Fibroblast of lung (primary cell): ENCODE measurements at regions not wholly inside any gene's neighbourhood (a gene's known extent, or its start where the extent isn't known, plus 50 kb on each side); places are given as distances from the start of the nearest gene placed in this dataset.

Experiments
- DNase-seq, 2 donors: peaks; one replicate each; pipeline versions ENCODE4 v3.0.0 to v3.0.0-alpha.2; 2010; ENCODE audit warnings: low read depth in 2 of 2
- H2AFZ ChIP-seq: 2 replicates; pipeline ENCODE4 v1.5.1; 2012; ENCODE audit warnings: low read length, control low read depth, inconsistent platforms
- H3K27ac ChIP-seq: 2 replicates; pipeline ENCODE4 v1.5.1; 2011; ENCODE audit warnings: low read length, control low read depth; ENCODE audit not compliant: insufficient read depth
- H3K27me3 ChIP-seq: 2 replicates; pipeline ENCODE4 v1.5.1; 2011; ENCODE audit warnings: mild to moderate bottlenecking, low read length; ENCODE audit not compliant: control insufficient read depth, insufficient read depth
- H3K36me3 ChIP-seq: 2 replicates; pipeline ENCODE4 v1.5.1; 2011; ENCODE audit warnings: low read length; ENCODE audit not compliant: control insufficient read depth, insufficient read depth
- H3K4me1 ChIP-seq: 2 replicates; pipeline ENCODE4 v1.5.1; 2011; ENCODE audit warnings: low read length; ENCODE audit not compliant: control insufficient read depth, insufficient read depth; ENCODE audit errors: extremely low read depth
- H3K4me2 ChIP-seq: 2 replicates; pipeline ENCODE4 v1.5.1; 2011; ENCODE audit warnings: low read length, control low read depth; ENCODE audit not compliant: insufficient read depth; ENCODE audit errors: extremely low read depth
- H3K4me3 ChIP-seq, 4 experiments: fragments of 200-600 bp in 1 of 4; sonication (generic) in 1 of 4; replicated peaks in 1 of 4; 2 replicates each; pipeline ENCODE4 v1.5.1; 2011 to 2016; ENCODE audit warnings: low read length in 4 of 4, low read depth in 3 of 4, mild to moderate bottlenecking in 3 of 4, control low read depth in 2 of 4, inconsistent platforms in 1 of 4, mixed read lengths in 1 of 4; ENCODE audit not compliant: insufficient read depth in 1 of 4; ENCODE audit errors: control extremely low read depth in 1 of 4
- H3K79me2 ChIP-seq: 2 replicates; pipeline ENCODE4 v1.5.1; 2012; ENCODE audit warnings: mild to moderate bottlenecking, low read length, inconsistent platforms; ENCODE audit not compliant: control insufficient read depth, insufficient read depth
- H3K9ac ChIP-seq: 2 replicates; pipeline ENCODE4 v1.5.1; 2011; ENCODE audit warnings: mild to moderate bottlenecking, low read length, control low read depth; ENCODE audit not compliant: insufficient read depth
- H3K9me3 ChIP-seq: 2 replicates; pipeline ENCODE4 v1.5.1; 2012; ENCODE audit warnings: low read depth, low read length; ENCODE audit not compliant: control insufficient read depth, insufficient read depth
- H4K20me1 ChIP-seq: 2 replicates; pipeline ENCODE4 v1.5.1; 2011; ENCODE audit warnings: low read length; ENCODE audit not compliant: control insufficient read depth, insufficient read depth; ENCODE audit errors: extremely low read depth
- EZH2 ChIP-seq: IDR thresholded peaks from 2 replicates; pipeline ENCODE4 v1.5.1; 2012; ENCODE audit warnings: low read length, control low read depth, mild to moderate bottlenecking; ENCODE audit errors: missing control alignments
- TF ChIP-seq, protein P1 (sequence below), 2 donors: IDR thresholded peaks in 1 of 2; conservative IDR thresholded peaks in 1 of 2; 1 replicate in 1 of 2; 2 replicates in 1 of 2; pipeline ENCODE4 v1.5.1; 2011 to 2012; ENCODE audit warnings: low read length in 2 of 2, control low read depth in 1 of 2, inconsistent platforms in 1 of 2, low read depth in 1 of 2, mild to moderate bottlenecking in 1 of 2

DNA sequence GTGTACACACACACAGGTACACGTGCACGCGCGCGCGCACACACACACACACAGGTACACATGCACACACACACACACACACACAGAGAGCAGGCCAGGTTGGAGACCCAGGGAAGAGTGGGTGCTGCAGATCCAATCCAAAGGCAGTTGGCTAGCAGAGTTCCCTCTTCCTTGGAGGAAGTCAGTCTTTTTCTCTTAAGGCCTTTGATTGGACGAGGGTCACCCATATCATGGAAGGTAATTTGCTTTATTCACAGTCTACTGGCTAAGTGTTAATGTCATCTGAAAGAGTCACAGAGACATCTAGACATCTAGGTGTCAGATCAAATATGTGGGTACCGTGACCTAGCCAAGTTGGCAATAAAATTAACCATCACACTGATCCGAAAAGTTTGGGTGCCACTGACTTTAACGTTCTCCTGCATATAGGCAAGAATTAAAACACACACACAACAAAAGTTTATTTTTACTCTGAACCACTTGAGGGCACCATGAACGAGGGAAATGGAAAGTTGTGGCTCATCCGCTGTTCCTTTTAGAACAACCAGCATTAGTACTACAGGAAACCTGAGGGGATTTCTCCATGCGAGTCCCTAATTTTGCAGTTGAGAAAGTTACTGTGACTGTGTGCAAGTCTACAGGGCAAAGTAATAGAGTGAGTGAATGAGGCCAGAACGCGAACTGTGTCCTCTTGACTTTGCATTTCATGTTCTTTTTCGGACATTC lies 66.0 kb upstream of the STOX2 start:
- Histone ChIP-seq H2AFZ (no peak overlapping the region), H4K20me1 (no peaks in the 10 kb centered on the region), H3K36me3 (no peaks in the 10 kb centered on the region), H3K27me3 (no peaks in the 10 kb centered on the region), H3K4me2 (no peak overlapping the region), H3K4me3 (no peak overlapping the region), H3K9ac (no peak overlapping the region), H3K9me3 (no peaks in the 10 kb centered on the region), H3K79me2 (no peaks in the 10 kb centered on the region), H3K27ac (no peak overlapping the region), H3K4me1 (no peaks in the 10 kb centered on the region)
- TF ChIP-seq, protein P1, sequence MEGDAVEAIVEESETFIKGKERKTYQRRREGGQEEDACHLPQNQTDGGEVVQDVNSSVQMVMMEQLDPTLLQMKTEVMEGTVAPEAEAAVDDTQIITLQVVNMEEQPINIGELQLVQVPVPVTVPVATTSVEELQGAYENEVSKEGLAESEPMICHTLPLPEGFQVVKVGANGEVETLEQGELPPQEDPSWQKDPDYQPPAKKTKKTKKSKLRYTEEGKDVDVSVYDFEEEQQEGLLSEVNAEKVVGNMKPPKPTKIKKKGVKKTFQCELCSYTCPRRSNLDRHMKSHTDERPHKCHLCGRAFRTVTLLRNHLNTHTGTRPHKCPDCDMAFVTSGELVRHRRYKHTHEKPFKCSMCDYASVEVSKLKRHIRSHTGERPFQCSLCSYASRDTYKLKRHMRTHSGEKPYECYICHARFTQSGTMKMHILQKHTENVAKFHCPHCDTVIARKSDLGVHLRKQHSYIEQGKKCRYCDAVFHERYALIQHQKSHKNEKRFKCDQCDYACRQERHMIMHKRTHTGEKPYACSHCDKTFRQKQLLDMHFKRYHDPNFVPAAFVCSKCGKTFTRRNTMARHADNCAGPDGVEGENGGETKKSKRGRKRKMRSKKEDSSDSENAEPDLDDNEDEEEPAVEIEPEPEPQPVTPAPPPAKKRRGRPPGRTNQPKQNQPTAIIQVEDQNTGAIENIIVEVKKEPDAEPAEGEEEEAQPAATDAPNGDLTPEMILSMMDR (conservative IDR thresholded peaks at IDR 0.05 in 1 of 2, IDR thresholded peaks at IDR 0.05 in 1 of 2; ENCODE audit: low read depth in 1 of 2, low read length in 2 of 2) = peak; percentile 34
- TF ChIP-seq EZH2 = no peak
- DNase-seq = peak in 1 of 2 donors; percentile 53

- no peaks in the 10 kb centered on the region for H3K9me3 ChIP-seq
- H4K20me1 ChIP-seq = no peaks in the 10 kb centered on the region
- peak; percentile 64 to 85 for DNase-seq
- H3K27me3 ChIP-seq = no peaks in the 10 kb centered on the region
- no peaks in the 10 kb centered on the region for H3K4me1 ChIP-seq
- no peak overlapping the region for H3K4me3 ChIP-seq
- H3K4me2 ChIP-seq = no peak overlapping the region
- no peak for TF ChIP-seq EZH2
- TF ChIP-seq, protein P1 (conservative IDR thresholded peaks at IDR 0.05 in 1 of 2, IDR thresholded peaks at IDR 0.05 in 1 of 2; ENCODE audit: low read depth in 1 of 2, low read length in 2 of 2) = peak; percentile 88 to 92
- H3K9ac ChIP-seq = no peak overlapping the region
- H3K27ac ChIP-seq = no peak overlapping the region
- H3K36me3 ChIP-seq = no peaks in the 10 kb centered on the region
- H2AFZ ChIP-seq = no peak overlapping the region
- H3K79me2 ChIP-seq = no peaks in the 10 kb centered on the region
Observed at GRCh38 chr4:183840311-183840710, 64.8 kb upstream of the STOX2 start.

DNA sequence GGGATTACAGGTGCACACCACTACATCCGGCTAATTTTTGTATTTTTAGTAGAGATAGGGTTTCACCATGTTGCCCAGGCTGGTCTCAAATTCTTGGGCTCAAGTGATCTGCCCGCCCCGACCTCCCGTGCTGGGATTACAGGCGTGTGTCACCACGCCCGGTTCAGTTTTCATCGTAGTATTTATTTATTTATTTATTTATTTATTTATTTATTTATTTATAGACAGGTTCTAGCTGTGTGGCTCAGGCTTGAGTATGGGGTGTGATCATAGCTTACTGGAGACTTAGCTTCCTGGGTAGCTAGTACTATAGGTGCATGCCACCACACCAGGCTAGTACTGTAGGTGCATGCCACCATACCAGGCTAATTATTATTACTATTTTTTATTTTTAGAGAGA lies 64.1 kb upstream of the STOX2 start:
- H3K4me1 ChIP-seq = no peaks in the 10 kb centered on the region
- TF ChIP-seq, protein P1 (conservative IDR thresholded peaks at IDR 0.05 in 1 of 2, IDR thresholded peaks at IDR 0.05 in 1 of 2; ENCODE audit: low read depth in 1 of 2, low read length in 2 of 2) = no peak
- TF ChIP-seq EZH2 = no peak

More for the DNA sequence above, 64.1 kb upstream of the STOX2 start:
- Histone ChIP-seq H3K4me2 (no peak overlapping the region), H3K9me3 (no peaks in the 10 kb centered on the region), H3K27me3 (no peaks in the 10 kb centered on the region), H3K79me2 (no peaks in the 10 kb centered on the region), H3K36me3 (no peaks in the 10 kb centered on the region), H4K20me1 (no peaks in the 10 kb centered on the region), H3K9ac (no peak overlapping the region), H3K4me3 (no peak overlapping the region), H3K27ac (no peak overlapping the region), H2AFZ (no peak overlapping the region)
- no peak for DNase-seq
